GM19025 (cell line): ENCODE measurements at regions not wholly inside any gene's neighbourhood (a gene's known extent, or its start where the extent isn't known, plus 50 kb on each side); places are given as distances from the start of the nearest gene placed in this dataset.

Experiments
- ATAC-seq: cut with Tn5 transposase; IDR thresholded peaks from one replicate; pipeline ENCODE4 v1.9.1; 2021; ENCODE audit warnings: mild to moderate bottlenecking, low read depth, moderate library complexity; ENCODE audit not compliant: unreplicated experiment

GRCh38 chr1:67558449-67559193, 126.4 kb upstream of the GADD45A start:
- ATAC-seq, result no peak

DNA sequence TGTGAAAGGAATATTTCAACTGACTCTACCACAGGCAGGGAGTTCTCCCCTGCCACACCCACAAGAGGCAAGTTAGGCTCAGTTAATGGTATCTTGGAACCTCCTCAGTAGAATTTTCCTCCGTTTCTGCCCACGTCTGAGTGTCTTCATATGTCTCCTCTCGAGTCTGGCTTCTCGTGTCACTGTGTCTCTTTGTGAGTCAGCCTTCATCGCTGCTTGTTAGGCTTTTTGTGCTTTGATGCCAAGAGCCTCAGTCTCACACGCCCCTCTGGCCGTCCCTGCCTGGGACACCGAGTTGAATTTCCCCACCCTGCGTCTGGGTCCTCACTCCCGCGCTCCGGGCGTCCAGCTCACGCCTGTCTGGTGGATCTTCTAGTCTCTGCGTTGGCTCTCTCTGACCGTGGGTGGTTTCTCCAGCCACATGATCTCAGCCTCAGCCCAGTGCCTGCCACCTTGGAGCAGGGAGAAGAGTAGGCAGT, 125.7 kb upstream of the GADD45A start:
- ATAC-seq, result no peak

- no peak for ATAC-seq
These were observed 124.3 kb upstream of the GADD45A start for GRCh38 chr1:67560580-67561255.

- peak; percentile 70 for ATAC-seq
These were observed 123.3 kb upstream of the GADD45A start for GRCh38 chr1:67561704-67562113.

DNA sequence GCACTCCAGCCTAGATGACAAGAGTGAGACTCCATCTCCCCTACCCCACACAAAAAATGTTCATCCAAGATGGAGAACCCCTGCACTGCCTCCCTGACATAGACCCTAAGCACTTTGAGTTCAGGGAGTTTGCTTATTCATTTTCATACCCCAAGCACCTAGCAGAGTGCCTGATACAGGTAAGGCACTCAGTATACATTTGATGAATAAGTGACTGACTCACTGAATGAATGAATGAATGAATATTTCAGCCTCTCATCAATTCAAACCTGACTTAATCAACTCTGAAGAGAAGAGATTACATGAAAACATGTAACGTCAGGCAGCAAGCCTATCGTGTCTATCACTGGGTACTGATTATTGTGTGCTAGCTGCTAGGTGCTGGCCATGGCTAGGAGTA, 121.3 kb upstream of the GADD45A start:
- ATAC-seq, result no peak

DNA sequence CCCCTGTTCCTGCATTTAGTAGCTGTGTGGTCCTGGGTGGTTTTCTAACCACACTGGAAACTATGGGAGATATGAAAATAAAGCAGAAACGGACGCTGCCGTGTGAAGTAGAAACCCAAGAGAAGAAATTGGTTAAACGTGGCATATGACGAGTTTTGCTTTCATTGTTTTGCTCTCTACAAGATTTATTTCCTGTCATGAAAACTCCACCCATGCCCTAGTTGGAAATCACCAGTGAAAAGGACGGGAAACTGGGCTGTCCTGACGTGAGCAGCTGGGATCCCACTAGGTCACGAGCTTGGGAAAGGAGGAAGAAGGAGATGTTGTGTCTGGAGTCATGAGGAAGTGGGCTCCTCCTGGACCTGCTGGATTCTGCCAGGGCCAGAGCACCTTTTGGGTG, 120.8 kb upstream of the GADD45A start:
- ATAC-seq, result no peak

DNA sequence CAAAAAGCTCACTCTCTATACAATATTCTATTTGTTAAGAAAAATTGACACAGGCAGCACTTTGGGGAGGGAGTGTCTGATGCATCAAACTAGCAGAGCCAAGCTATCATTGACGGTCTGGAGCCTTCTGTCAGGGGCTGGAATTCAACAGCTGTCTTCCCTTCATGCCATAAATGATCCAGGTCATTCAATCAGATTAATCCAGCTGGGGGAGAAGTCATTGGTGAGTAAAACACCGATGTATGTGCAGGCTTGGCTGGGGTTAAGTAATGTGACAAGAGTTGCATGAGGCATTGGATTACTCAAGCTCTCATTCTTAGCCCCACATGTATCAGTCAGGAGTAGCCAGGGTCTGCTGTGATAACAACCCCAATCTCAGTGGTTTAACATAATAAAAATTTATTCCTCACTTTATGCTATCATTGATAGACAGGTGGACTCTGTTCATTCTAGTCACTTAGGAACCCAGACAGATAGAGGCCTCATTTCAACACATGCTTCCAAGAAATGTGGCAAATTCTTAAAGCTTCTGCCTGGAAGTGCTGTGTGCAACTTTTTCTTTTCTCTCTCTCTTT, 118.1 kb upstream of the GADD45A start:
- ATAC-seq, result no peak

- ATAC-seq, result no peak
These were observed 114.4 kb upstream of the GADD45A start for GRCh38 chr1:67570486-67571143.

- no peak for ATAC-seq
These were observed 113.6 kb upstream of the GADD45A start for GRCh38 chr1:67571406-67571805.

DNA sequence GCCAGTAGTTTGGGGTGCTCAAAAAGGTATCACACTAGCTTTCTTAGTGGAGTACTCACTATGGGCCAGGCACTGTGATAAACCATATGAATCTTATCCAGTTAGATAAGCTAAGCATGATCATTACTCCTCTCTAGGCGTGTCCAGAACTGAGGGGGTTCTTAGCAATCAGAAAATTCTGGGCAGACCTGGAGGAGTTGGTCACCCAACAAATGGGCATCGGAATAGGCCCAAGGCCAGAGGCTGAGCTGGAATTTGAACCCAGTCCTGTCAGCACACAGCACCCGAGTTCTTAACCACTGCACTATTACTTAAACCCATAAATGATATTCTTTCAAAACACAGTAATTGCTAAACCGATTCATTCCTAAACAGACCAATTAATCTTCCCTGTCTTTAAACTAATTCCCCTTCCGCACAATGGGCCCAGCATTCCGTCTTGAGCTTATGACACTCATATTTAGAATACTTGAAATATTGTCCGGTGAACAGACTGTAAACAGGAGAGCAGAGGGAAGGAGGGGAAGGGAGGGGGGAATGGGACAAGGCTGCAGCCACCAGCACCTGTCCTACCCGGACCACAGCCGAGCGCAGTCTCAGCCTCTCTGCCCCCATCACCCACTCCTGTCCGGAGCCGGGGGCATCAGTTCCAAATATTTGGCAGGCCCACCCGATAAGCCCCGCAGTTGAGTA, 113.0 kb upstream of the GADD45A start:
- no peak for ATAC-seq

- no peak for ATAC-seq
These were observed 112.3 kb upstream of the GADD45A start for GRCh38 chr1:67572594-67573221.

DNA sequence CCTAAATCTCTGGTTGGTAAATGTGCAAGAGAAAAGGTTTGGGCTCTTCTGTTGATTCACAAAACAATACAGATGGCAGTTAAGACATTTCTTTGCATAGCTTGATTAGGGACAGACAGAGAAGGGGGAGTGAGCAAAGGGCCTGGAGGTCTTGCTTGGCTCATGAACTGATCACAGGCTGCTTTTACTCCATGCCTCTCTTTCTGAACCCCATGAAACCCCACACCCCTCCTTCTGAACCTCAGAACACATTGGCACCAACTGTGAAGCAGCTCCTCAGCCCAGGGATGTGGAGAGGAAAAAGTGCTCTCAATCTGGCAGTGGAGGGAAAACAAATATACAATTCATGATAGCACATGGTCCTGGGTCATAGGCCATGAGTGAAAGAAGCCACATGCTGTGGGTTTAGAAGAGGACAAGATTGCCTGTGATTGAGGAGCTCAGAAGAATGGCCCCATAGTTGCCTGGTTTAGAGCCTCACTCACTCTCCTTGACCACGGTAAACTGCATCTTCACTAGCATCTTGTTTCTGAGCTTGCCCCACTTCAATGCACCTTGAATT, 111.6 kb upstream of the GADD45A start:
- no peak for ATAC-seq

GRCh38 chr1:67574221-67574620, 110.8 kb upstream of the GADD45A start:
- no peak for ATAC-seq

GRCh38 chr1:67575861-67576260, 109.1 kb upstream of the GADD45A start:
- no peak for ATAC-seq

GRCh38 chr1:67576474-67576873, 108.5 kb upstream of the GADD45A start:
- ATAC-seq, result no peak

GRCh38 chr1:67577646-67578045, 107.4 kb upstream of the GADD45A start:
- ATAC-seq, result no peak

DNA sequence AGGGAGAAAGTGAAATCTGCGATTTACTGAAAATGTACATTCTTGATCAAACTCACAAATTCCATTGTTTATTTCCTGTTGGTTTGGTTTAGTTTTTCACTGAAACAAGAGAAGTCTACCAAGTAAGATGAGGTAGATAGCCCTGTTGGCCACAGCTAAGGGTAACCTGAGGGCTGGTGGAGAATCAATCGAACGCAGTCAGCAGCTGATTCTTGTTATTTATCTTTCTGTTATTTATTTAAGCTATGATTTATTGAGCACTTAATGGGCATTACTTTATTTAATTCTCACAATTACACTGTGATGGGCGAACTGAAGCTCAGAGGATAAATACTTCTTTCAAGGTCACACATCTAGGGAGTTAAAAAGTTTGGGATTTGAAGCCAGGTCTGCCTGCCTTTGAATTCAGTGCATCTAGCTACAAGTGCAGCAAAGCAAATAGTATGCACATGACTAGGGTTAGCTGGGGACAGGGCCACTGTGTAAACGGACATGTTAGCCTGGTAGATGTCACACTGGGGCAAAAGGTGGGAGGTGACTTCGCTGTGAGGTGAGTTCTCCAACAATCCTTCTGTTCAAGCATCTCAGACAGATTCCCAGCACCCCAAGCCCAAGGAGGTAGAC, 106.5 kb upstream of the GADD45A start:
- no peak for ATAC-seq

- no peak for ATAC-seq
These were observed 105.2 kb upstream of the GADD45A start for GRCh38 chr1:67579623-67580394.
